ENCODE measurements at regions not wholly inside any gene's neighbourhood (a gene's known extent, or its start where the extent isn't known, plus 50 kb on each side); places are given as distances from the start of the nearest gene placed in this dataset.

- no peak overlapping the region for H3K4me3 Mint-ChIP-seq (ENCODE audit: unreplicated experiment)
- TF ChIP-seq CTCF (IDR thresholded peaks at IDR 0.05) = no peak
- no peak overlapping the region for H3K27ac Mint-ChIP-seq (ENCODE audit: unreplicated experiment)
- peaks cover 3% of the 10 kb centered on the region for H3K9me3 Mint-ChIP-seq (ENCODE audit: unreplicated experiment)
- DNase-seq (ENCODE audit: extremely low spot score, unreplicated experiment) = no peak
- no peaks in the 10 kb centered on the region for H3K27me3 Mint-ChIP-seq (ENCODE audit: unreplicated experiment)
- H3K36me3 Mint-ChIP-seq (ENCODE audit: unreplicated experiment) = no peaks in the 10 kb centered on the region
- no peaks in the 10 kb centered on the region for H3K4me1 Mint-ChIP-seq (ENCODE audit: unreplicated experiment)
Measured at GRCh38 chr4:61086979-61087378, 113.1 kb upstream of the ADGRL3 start.

GRCh38 chr4:61094854-61095598 is 105.1 kb upstream of the ADGRL3 start:
- Mint-ChIP-seq H3K27ac (ENCODE audit: unreplicated experiment) (no peak overlapping the region), H3K27me3 (ENCODE audit: unreplicated experiment) (no peaks in the 10 kb centered on the region), H3K36me3 (ENCODE audit: unreplicated experiment) (no peaks in the 10 kb centered on the region), H3K9me3 (ENCODE audit: unreplicated experiment) (peaks cover 3% of the 10 kb centered on the region), H3K4me3 (ENCODE audit: unreplicated experiment) (no peak overlapping the region), H3K4me1 (ENCODE audit: unreplicated experiment) (no peaks in the 10 kb centered on the region)
- TF ChIP-seq CTCF (IDR thresholded peaks at IDR 0.05) = no peak
- DNase-seq (ENCODE audit: extremely low spot score, unreplicated experiment) = no peak

- Mint-ChIP-seq H3K27me3 (ENCODE audit: unreplicated experiment) (no peaks in the 10 kb centered on the region), H3K9me3 (ENCODE audit: unreplicated experiment) (peaks cover 17% of the 10 kb centered on the region), H3K27ac (ENCODE audit: unreplicated experiment) (no peak overlapping the region), H3K36me3 (ENCODE audit: unreplicated experiment) (no peaks in the 10 kb centered on the region), H3K4me3 (ENCODE audit: unreplicated experiment) (no peak overlapping the region), H3K4me1 (ENCODE audit: unreplicated experiment) (no peaks in the 10 kb centered on the region)
- no peak for TF ChIP-seq CTCF (IDR thresholded peaks at IDR 0.05)
- DNase-seq (ENCODE audit: extremely low spot score, unreplicated experiment) = no peak
Measured at GRCh38 chr4:61128682-61129081, 71.4 kb upstream of the ADGRL3 start.

GRCh38 chr4:61129971-61130370 is 70.2 kb upstream of the ADGRL3 start:
- Mint-ChIP-seq H3K36me3 (ENCODE audit: unreplicated experiment) (no peaks in the 10 kb centered on the region), H3K4me3 (ENCODE audit: unreplicated experiment) (no peak overlapping the region), H3K4me1 (ENCODE audit: unreplicated experiment) (no peaks in the 10 kb centered on the region), H3K27me3 (ENCODE audit: unreplicated experiment) (no peaks in the 10 kb centered on the region), H3K27ac (ENCODE audit: unreplicated experiment) (no peak overlapping the region), H3K9me3 (ENCODE audit: unreplicated experiment) (peaks cover 7% of the 10 kb centered on the region)
- no peak for TF ChIP-seq CTCF (IDR thresholded peaks at IDR 0.05)
- no peak for DNase-seq (ENCODE audit: extremely low spot score, unreplicated experiment)

- Mint-ChIP-seq H3K4me3 (ENCODE audit: unreplicated experiment) (no peak overlapping the region), H3K9me3 (ENCODE audit: unreplicated experiment) (no peaks in the 10 kb centered on the region), H3K4me1 (ENCODE audit: unreplicated experiment) (peaks cover 8% of the 10 kb centered on the region), H3K27ac (ENCODE audit: unreplicated experiment) (no peak overlapping the region), H3K36me3 (ENCODE audit: unreplicated experiment) (no peaks in the 10 kb centered on the region), H3K27me3 (ENCODE audit: unreplicated experiment) (no peaks in the 10 kb centered on the region)
- DNase-seq (ENCODE audit: extremely low spot score, unreplicated experiment) = no peak
- TF ChIP-seq CTCF (IDR thresholded peaks at IDR 0.05) = no peak
Measured at GRCh38 chr4:61143461-61143860, 56.7 kb upstream of the ADGRL3 start.
